Effector CD8-positive, alpha-beta T cell (primary cell): ENCODE measurements at regions not wholly inside any gene's neighbourhood (a gene's known extent, or its start where the extent isn't known, plus 50 kb on each side); places are given as distances from the start of the nearest gene placed in this dataset.

ENCODE experiments used
- DNase-seq: peaks from one replicate; lab custom pipeline; 2025; lab: John Stamatoyannopoulos, UW

DNA sequence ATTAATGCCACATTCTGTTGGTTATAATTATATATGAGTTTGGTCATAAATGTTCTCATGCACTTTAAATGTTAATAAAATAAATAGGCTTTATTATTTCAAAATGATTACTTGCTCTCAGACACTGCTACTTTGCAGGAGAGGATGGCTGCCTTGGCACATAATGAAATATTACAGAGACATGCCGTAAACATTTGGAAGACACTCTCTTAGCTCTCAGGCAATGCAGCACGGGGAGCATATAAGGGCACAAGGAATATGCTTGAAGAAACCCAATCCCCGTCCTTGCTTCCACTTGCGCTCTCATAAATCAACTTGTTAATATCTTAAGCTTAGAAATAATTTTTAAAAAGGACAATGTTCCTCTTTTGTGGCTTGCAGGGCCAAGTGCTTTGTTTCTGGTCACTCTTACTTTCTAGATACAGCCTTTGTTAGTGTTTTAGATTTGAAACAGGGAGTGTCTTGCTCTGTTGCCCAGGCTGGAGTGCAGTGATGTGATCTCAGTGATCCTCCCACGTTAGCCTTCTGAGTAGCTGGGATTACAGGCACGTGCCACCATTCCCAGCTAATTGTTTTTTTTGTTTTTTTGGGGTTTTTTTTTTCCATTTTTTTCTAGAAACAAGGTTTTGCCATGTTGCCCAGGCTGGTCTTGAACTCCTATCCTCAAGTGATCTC is 445.0 kb downstream of the SPRY1 start:
- no peak for DNase-seq

DNA sequence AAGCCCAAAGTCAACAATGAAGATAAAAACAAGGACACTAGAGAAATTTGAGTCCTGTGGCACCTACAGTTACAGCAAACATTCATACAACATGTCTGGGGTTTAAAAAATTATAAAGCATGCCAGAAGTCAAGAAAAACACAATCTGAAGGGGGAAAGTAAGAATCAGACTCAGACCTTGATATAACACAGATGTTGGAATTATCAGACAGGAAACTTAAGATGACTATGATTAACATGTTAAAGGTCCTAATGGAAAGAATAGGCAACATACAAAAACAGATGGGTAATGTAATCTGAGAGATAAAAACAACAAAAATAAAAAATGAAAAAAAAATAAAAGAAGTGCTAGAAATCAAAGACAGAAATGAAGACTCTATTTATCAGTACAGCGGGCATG is 446.5 kb downstream of the SPRY1 start:
- no peak for DNase-seq

DNA sequence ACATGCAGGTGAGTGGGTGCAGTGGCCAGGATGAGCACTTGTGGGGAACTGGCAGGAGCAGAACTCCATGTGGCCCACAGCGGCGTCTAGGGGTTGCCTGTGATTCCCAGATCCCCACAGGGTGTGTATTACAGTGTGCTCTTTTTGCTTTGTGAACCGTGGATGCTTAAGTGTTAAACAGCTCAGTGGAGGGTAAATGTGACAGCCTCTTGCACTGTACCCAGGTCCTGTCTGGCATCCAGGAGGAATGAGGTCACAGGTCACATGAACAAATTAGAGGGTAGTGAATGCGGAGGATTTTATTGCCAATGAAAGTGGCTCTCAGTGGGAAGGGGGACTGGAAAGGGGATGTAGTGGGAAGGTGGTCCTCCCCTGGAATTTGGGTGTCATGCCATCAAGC is 447.8 kb downstream of the SPRY1 start:
- DNase-seq, result no peak

DNA sequence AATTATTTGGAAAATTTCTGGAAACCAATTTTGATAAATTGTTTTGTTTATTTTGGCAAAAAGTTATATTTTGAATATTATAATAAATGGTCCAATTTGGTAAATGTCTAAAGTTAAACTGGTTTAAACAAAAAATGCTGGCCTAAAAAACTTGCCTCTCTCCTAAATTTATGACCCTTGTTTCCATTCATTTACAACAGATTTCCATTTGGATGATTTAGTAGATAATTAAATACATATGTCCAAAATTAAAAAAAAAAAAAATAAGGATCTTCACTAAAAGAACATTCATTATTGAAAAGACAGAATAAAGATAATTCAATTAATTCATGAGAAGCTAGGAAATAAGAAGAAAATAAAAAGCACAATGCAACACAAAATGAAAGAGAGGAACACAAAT is 449.5 kb downstream of the SPRY1 start:
- no peak for DNase-seq

DNA sequence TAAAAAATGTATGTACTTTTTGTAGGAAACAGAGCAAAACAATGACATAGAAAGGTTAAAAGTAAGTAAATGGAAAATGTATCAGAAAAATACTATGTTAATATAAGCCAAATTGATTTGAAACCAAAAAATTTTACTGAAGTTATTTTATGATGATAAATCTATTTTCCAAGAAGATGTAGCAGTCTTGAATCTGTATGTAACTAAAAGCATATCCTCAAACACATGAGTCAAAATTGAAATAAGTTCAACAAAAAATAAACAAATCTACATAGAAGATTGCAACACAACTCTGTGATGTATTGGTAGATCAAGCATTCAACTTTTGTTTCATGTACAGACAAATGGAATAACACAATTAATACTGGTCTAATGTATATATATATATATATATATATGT is 450.0 kb downstream of the SPRY1 start:
- no peak for DNase-seq

DNA sequence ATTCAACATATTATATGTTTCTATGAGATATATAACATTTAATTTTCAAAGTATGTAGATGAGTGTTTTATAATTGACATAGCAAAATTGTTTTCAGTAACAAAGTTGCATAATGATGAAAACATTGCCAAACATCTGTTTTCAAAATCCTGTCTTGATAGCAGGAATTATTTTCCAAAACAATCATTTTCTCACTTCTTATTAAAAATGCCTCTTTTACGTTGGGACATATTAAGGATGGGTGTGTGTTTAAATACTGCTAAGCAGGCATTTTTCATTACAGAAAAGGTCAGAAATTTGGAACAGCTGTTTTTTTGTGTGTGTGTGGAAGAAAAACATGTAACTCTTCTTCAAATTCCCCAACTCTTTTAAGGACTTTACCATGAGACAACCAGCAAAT is 452.0 kb downstream of the SPRY1 start:
- no peak for DNase-seq

DNA sequence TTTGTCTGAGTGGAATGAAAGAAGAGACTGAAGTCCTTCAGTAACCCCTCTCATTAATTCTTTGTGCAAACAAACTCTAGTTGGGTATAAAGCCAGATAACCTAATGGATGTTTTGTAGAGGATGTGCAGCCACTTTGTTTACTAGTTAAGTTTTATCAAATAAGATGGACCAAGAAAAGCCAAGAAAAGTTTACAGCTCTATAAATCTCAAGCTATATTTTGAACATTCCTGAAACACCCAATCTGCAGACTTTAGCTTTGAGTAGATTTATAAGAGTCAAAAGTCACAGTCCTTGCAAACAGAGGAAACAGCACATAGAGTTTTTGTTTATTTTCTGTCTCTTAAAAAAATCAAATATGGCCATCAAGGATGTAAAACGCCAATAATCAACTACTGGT is 452.9 kb downstream of the SPRY1 start:
- DNase-seq, result no peak

DNA sequence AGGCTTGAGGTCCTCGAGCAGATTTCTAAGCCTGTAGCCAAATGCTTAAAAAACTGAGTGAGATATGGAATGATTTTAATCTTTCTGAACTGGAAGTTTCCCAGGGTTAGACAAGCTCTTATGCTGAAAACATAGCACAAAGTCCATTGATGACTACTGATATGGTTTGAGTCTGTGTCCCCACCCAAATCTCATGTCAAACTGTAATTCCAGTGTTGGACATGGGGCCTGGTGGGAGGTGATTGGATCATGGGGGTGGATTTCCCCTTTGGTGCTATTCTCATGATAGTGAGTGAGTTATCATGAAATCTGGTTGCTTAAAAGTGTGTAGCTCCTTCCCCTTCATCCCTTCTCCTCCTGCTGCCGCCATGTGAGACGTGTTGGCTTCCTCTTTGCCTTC is 454.9 kb downstream of the SPRY1 start:
- DNase-seq, result no peak

DNA sequence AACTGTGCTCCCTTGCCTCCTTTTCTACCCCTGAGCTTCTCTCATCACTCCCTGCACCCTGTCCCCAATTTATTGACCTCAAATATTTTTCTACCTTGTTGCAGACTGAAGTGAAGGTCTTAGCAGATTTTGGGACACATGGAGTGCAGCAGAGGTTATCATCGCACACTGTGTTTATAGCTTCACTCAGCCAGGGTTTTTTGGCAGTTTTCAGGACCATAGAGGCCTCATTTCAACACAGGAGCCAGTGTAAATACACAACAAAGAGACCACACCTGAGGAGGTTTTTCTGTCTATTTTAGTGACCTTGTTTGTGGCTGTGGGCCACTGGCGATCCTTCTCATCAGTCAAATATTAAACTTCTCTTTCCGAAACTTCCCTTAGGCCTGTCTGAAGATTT is 457.1 kb downstream of the SPRY1 start:
- DNase-seq, result no peak

DNA sequence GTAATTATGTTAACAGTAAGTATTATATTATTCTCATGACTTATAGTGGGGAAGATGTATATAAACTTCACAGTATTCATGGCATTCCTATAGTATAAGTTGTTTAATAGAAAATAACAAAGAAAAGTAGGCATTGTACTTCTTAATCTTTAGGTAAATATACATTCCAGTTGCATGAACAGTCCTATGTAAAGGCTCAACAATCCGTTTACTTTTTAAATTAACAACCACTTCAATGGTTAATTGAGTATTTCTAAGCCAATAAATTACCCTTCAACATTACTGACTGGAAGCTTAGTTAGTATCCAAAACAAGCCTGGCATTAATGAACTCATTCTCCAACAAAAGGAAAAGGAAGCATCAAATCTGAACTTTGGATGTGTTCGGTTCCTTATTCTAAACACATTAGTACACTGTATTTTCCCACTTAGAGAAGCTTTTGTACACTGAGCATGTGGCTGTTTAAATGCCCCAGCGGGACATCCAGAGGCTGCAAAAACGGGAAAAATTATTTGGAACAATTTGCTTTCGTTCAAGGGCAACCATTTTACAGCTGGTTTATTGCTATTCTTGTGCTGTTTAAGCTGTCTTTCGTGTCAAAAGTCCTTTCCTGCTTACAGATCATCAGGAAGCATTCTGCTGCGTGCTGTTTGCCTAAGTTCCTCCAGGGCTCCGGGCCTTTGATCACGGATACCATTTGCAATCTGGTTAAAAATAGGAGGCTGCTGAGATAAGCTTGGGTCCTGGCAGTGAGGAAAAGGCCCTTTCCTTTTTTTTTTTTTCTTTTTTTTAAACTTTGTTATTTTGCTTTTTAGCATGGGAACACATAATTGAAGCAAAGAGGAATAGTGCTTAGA is 460.3 kb downstream of the SPRY1 start:
- DNase-seq, result no peak

DNA sequence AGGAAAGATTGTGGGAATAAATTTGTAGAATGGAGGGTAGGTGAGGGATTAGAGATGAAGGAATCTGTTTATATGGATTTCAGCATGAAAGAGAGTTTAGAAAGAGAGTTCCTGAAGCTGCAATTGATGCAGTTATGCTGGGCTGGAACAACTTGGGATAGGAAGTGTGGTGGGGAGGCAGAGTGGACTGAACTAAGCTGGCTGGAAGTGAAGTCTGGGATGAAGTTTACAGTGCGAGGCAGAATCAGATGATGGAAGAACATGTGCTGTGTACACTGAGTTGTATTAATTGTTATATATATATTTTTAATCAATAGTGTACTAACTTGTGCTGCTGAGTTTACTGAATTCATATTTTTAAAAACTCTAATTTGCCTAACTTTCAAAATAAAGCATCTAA is 461.9 kb downstream of the SPRY1 start:
- no peak for DNase-seq

DNA sequence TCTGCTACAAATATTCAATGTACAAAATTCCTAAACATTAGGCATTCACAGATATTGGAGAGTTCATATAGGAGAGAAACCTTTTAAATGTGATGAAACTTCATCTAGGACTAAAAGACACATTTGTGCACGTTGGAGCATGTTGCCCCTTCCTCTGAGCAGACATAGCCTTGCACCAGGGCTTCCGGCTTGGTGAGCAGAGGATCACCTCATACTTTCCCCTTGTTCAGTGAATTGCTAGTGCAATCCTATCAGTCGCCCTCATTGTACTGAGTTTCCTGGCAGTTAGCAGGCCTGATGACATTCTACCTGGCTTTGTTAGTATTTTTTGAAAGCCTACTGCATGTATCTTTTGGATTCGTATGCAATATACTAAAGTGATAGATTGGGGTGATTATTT is 466.2 kb downstream of the SPRY1 start:
- no peak for DNase-seq

DNA sequence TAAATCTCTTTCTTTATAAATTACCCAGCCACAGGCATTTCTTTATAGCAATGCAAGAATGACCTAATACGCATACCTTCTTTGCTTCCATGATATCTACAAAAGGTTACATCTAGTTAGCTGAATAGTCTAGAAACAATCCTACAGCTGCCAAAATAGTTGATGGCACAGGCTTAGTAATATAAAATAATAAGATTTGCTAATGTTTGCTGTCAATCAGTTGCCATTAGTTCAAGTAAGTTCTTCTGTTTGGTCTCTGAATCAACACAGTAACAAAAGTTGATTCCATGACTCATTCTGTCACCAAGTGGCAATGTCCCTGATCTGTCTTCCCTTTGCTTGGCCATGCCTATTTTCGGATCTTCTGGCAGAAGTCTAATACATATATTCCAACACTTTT is 470.2 kb downstream of the SPRY1 start:
- no peak for DNase-seq

DNA sequence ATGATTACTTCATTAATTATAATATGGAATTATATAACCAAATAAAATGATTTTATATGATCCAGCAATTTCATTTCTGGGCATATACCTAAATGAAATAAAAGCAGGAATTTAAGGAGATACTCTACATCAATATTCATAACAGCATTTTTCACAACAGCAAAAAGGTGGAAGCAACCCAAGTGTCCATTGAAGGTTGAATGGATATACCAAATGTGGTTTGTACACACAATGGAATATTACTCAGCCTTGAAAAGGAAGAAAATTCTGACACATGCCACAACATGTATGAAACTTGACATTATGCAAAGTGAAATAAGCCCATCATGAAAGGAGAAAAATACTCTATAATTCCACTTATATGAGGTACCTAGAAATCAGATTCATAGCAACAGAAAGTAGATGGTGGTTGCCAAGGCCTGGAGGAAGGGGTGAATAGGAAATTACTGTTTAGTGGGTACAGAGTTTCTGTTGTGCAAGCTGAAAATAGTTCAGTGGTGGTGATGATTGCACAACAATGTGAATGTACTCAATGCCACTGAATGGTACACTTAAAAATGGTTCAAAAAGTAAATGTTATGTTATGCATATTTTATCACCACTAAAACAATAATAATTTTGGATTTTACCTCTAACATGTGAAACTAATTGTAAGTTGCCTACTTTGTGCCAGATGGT is 471.5 kb downstream of the SPRY1 start:
- DNase-seq, result no peak

DNA sequence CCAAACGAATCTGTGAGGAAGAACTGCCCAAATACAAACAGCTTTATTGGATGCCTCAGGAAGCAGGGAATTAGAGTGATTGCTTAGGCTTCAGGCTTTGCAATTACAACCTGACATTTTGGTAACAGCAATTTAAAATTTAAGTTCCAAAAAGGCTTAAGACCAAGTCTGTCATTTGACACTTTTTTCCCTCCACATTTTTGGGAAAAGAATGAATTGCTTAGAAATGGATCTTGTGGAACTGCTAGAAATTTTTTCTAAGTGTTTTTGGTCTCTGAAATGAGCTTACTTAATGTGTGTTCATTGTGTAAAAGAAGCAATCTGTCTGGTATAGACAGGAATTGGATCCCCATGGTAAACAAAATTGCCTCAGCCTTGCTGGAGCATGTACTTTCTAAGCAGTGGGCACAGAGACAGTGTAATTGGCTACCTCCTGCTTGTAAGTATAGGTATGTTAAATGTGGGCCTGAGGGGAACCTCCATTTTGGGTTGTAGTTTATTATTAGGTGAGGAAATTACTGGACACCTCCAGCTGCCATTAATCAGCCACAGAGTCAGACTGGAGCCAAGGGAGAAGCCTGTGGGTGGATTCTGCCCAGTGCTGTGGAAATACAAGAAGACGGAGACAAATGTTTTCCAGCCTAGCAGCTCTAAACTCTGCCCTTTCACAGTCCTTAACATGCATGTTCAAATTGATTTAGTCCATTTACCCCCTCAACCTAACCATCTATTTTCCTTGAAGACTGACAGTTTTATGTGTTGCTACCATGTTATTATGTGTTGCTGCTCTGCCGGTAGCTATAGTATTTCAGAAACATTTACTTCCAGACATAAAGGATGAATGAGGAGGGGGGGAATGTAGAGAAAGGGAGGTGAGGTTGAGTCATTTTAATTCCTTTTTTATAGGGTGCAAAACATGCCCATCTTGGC is 473.0 kb downstream of the SPRY1 start:
- DNase-seq, result no peak

DNA sequence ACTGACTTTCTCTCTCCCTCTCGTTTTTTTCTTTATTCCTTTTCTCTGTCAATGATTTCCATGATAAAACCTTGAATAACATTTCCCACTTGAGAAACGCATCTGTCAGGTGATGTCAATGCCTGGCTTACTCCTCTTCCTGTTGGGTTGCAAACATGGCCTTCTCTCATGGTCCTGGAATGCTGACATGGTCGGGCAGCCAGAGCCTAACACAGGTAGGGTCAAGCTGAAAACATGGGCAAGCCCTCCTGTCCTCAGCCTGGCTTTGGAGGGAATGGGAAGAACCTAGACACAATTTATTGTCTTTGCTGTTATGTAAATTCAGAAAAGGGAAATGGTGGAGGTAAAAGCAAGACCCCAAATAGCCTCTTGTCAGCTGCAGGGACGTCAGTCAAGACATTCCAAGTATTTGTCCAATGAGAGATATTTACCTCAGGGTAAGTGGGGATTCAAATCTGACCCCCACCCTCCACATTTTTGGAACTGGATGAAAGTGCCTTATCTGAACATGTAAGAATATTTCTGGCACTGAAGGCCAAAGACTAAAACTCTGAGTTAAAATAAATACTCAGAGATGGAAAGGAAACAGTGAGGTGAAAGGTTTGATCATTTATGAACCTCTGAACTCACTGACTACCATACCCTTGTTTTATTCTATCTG is 473.8 kb downstream of the SPRY1 start:
- no peak for DNase-seq

DNA sequence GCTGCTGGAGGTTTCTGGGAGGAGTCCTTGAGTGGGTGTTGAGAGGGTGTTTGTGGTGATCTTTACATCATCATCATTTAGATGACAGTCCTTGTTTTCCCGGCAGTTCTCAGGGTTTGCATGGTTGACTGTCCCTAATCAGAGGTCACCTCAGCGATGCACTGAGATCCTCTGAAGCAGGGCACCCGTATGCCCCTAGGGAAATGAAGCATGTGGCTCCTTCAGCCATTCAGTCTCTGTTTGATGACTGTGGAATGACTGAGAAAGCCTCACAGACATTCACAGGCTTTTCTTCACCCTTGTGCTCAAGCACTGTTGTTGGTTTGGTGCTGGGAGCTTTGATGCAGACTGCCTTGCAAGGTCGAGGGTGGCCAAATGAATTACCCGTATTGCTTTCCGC is 474.7 kb downstream of the SPRY1 start:
- DNase-seq, result no peak

DNA sequence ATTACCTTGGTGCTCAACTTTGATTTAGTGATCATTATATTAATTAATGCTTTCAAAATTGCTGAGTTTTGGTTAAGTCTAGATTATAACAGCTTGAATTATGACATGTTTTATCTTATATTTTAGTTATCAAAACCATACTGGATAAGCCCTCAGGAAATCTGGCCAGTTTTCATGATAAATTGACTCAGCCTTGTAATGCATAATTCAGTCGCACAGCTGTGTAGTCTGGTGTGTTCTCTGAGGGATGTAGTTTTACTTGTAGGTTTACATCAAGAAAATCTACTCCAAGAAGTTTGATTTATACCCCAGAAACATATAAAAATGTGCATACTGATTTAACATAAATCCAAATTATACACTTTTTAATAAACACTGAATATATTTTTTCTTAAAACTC is 477.5 kb downstream of the SPRY1 start:
- no peak for DNase-seq

DNA sequence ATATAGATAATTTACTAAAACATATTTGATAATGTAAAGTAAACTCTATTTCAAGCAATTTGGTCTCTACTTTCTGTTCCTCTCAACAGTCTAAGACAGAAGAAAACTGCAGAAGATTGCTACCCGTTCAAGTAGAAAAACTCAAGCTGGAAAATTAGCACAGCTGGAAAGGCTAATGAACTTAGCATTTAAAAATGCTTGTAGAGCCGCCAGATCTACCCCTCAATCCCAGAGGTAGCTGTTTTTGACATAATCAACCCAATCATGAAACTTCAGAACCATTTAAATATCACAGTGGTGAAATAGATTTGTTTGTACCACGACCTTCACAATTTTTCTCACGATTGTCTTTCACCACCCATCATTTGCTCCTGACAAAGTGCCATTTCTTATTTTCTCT is 479.5 kb downstream of the SPRY1 start:
- DNase-seq, result no peak

DNA sequence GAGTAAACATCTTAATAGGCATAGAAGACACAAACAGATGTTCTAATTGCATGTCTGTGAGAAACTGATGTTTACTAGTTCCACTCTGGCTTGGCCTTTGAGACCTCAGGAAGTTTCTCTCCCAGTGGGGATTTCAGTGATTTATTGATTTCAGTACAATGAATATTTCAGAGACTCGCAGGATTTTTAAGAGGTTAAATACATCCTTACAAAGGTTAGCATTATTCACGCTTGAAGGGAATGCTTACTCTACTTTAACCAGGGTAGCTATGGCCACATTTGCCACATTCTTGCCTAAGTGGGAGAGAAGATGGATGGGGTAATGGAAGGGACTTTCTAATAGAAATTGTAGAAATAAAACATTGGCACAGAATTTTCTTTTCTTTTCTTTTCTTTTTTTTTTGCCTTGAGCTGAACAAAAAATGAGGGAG is 480.1 kb downstream of the SPRY1 start:
- DNase-seq, result no peak

DNA sequence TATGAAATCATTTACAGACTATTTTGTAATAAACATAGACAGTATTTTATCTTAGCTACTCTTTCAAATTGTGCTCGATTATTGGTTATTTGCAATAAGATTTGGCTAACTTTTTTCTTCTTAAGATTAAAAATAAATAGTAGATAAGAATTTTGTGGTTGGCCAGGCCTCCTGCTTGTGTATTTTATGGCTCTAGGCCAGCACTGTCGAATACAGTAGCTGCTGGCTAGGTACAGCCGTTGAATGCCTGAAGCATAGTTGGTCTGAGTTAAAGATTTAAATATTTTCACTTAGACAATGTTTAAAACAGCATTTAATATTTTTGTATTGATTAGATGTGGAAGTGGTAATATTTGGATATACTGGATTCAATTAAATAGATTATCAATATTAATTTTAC is 481.0 kb downstream of the SPRY1 start:
- no peak for DNase-seq
